ENCODE measurements at regions not wholly inside any gene's neighbourhood (a gene's known extent, or its start where the extent isn't known, plus 50 kb on each side); places are given as distances from the start of the nearest gene placed in this dataset.
"Not testable (repeated sequence)": the region's sequence is repeated elsewhere in the genome, so short reads cannot be mapped to it uniquely, and the experiment has no call there.

DNA sequence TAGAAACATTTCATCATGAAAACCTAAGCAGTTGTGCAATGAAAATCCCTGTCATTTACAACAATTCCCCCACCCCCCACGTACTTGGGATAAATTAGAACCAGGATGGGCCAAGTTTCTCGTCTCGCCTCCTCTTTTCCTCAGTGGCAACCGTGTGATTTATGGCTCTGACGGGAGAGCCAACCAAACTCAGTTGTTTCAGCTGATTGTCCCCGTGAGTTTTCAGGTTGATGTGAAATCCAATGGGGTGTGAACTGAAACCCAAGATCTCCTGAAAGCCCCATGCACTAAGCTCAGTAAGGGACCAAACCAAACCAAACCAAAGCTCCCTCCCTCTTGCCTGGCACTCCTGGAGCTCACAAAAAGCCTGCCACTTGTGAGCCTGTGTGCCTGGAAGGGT lies 138.7 kb upstream of the SLC24A2 start:
- intact Hi-C loops (cut with DNase I), result loop anchor here (10.0 kb wide), 1 partner anchor 1187 kb away; no protein-coding TSS in a partner anchor
- no peak for DNase-seq (ENCODE audit: low spot score)

DNA sequence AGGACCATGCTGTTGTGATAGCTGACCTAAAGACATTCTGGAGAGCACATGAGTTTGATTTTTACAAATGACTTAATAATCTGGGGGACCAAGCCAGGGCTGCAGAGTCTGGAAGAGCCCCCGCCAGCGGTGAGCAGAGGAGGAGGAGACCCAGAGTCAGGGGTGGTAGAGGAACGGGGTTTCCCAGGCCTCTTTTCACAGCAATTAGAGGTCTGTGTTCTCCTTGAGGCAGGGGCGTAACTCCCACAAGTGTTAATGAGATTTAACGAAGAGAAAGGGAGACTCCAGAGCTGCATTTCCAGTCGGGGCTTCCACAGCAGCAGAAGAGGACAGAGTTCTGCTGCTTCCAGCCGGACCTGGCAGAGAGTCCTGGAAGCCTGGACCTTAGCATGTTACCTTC lies 137.9 kb upstream of the SLC24A2 start:
- intact Hi-C loops (cut with DNase I), result loop anchor here (10.0 kb wide), 1 partner anchor 1188 kb away; no protein-coding TSS in a partner anchor
- DNase-seq (ENCODE audit: low spot score), result no peak

DNA sequence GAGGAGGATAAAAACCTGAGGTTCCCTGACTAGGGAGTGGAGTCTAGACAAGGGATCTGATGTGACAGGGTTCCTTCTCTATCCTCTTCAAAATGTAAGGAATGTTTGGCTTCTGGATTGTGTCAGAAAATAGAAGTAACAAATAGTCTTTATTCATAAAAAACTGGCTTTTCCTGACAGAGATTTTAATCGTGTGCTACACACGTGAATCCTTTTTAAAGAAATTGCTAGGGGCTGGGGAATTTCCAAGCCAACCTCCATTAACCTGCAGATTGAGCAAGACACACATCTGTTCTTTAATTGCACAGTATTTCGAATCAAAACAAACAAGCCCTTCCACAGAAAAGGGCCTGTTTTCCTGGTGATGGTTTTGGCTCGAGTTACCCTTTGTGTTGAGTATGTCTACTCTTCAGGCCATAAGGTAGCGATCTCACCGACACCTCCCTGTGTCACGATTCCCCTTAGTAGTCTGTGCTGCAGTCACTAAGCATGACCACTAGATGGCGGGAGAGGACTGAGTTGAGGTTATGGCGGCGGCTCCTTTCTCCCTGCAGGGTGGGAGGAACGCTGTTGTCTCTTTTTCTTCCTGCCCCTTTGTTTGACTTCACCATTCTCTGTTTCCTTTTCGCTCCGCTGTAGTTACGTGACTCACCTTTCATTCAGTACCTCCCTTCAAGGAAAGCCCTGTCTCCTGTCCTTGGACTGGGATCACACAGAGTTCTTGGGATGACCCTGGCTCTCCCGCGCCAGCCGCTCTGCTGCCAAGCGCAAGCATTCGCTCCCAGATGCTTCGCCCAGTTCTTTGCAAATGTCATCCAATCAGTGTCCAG lies 137.1 kb upstream of the SLC24A2 start:
- intact Hi-C loops (cut with DNase I), result loop anchor here (10.0 kb wide), 1 partner anchor 1189 kb away; no protein-coding TSS in a partner anchor
- no peak for DNase-seq (ENCODE audit: low spot score)

GRCh38 chr9:19924080-19924479 lies 135.2 kb upstream of the SLC24A2 start:
- intact Hi-C loops (cut with DNase I), result loop anchor here (10.0 kb wide), 1 partner anchor 1191 kb away; no protein-coding TSS in a partner anchor
- DNase-seq (ENCODE audit: low spot score), result no peak

GRCh38 chr9:19922476-19923118 lies 133.8 kb upstream of the SLC24A2 start:
- intact Hi-C loops (cut with DNase I), result loop anchor here (10.0 kb wide), 1 partner anchor 1192 kb away; no protein-coding TSS in a partner anchor
- DNase-seq (ENCODE audit: low spot score), result no peak

DNA sequence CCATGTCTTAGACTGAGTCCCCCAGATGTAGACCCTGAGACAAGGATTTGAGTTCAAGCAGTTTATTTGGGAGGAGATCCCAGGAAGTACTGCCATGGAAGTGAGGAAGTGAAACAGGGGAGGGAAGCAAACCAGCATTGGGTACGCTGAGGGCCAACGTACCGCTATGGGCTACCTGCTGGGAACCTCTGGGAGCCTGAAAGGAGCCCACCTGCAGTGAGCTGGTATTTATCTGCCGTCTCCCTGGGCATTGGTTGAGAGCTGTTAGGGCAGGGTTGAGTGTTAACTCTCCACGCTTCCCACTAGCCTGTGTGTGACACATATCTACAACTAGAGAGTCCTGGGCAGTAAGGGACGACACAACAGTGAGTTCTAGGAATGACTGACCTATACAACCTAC lies 131.6 kb upstream of the SLC24A2 start:
- intact Hi-C loops (cut with DNase I), result loop anchor here (10.0 kb wide), 1 partner anchor 1194 kb away; no protein-coding TSS in a partner anchor
- no peak for DNase-seq (ENCODE audit: low spot score)

- no peak for DNase-seq (ENCODE audit: low spot score)
- intact Hi-C loops (cut with DNase I), result no loop called here
These were observed 129.8 kb upstream of the SLC24A2 start for GRCh38 chr9:19918630-19919029.

DNA sequence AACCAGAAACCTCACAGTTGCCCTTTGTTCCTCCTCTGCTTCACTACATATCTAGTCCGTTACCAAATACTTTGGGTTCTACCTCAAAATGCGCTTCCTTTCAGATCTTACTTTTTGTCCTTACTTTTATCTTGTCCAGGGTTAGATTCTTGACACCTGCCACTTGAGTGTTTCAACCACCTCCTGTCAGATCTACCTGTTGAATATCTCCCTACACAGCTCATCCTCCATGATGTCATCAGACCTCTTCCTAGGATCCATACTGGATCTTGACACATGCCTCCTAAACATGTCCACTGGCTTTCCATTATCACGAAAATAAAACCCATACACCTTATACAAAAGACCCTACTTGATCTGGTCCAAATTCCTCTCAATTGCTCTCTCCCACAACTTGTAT lies 125.2 kb upstream of the SLC24A2 start:
- no peak for DNase-seq (ENCODE audit: low spot score)
- intact Hi-C loops (cut with DNase I), result no loop called here

- intact Hi-C loops (cut with DNase I), result no loop called here
- no peak for DNase-seq (ENCODE audit: low spot score)
These were observed 124.3 kb upstream of the SLC24A2 start for GRCh38 chr9:19913151-19913550.

- intact Hi-C loops (cut with DNase I), result no loop called here
- DNase-seq (ENCODE audit: low spot score), result no peak
These were observed 114.2 kb upstream of the SLC24A2 start for GRCh38 chr9:19903076-19903475.

DNA sequence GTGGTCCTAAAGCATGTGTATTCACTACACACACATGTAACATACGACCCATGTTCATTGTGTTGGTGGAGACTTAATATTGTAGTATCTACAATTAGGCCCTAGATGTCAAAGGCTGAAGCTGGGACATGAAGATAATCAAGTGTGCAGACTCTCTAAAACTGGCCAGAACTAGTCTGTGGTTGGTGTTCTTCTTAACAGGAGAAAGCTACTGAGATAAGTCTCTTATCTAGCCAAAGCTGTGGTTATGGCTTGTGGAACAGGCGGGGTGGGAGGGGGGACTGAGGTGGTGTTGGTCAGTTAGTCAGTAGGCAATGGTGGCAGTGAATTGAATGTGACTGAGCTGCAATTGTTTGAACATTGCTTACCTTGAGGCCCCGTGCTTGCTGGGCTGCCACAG lies 112.7 kb upstream of the SLC24A2 start:
- no peak for DNase-seq (ENCODE audit: low spot score)
- intact Hi-C loops (cut with DNase I), result no loop called here

- DNase-seq (ENCODE audit: low spot score), result no peak
- intact Hi-C loops (cut with DNase I), result no loop called here
These were observed 107.3 kb upstream of the SLC24A2 start for GRCh38 chr9:19896161-19896560.

DNA sequence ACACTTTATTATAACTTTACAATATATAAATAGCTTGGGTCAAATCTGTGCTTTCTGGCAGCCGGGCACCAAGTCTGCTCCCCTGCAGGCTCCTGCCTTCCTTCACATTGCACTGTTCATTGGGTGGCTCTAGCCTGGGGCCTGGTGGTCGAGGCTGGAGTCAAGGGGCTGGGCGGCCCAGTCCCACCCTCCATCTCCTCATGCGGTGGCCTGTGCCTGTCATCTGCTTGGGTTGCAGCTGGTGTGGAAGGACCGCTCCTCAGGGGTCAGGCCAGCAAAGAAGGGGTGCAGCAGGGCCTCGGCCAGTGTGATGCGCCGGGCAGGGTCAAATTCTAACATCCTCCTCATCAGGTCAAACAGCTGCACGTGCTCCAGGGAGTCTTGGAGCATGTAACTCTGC lies 106.7 kb upstream of the SLC24A2 start:
- DNase-seq (ENCODE audit: low spot score), result peak; percentile 65
- intact Hi-C loops (cut with DNase I), result not testable (repeated sequence)

GRCh38 chr9:19895006-19895405 lies 106.2 kb upstream of the SLC24A2 start:
- intact Hi-C loops (cut with DNase I), result no loop called here
- no peak for DNase-seq (ENCODE audit: low spot score)

GRCh38 chr9:19885608-19886007 lies 96.8 kb upstream of the SLC24A2 start:
- no peak for DNase-seq (ENCODE audit: low spot score)
- intact Hi-C loops (cut with DNase I), result no loop called here

DNA sequence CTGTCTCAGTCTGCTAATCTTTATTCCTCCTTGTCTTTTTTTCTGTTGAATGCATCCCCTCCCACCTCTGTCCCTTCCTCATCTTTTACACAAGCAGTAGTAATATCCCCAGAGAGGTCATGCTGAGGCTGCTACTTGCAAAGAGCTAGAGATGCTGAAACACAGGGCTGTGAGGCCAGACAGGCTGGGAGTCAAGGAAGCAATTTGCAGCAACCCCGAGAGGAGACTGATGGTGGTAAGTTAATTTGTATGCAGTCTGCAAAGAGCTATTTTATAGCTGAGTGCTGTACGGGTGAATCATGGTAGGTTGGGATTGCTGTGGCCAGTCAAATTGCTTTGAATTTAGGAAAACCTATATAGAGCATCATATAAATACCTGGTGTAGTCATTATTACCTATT lies 90.2 kb upstream of the SLC24A2 start:
- DNase-seq (ENCODE audit: low spot score), result no peak
- intact Hi-C loops (cut with DNase I), result no loop called here

DNA sequence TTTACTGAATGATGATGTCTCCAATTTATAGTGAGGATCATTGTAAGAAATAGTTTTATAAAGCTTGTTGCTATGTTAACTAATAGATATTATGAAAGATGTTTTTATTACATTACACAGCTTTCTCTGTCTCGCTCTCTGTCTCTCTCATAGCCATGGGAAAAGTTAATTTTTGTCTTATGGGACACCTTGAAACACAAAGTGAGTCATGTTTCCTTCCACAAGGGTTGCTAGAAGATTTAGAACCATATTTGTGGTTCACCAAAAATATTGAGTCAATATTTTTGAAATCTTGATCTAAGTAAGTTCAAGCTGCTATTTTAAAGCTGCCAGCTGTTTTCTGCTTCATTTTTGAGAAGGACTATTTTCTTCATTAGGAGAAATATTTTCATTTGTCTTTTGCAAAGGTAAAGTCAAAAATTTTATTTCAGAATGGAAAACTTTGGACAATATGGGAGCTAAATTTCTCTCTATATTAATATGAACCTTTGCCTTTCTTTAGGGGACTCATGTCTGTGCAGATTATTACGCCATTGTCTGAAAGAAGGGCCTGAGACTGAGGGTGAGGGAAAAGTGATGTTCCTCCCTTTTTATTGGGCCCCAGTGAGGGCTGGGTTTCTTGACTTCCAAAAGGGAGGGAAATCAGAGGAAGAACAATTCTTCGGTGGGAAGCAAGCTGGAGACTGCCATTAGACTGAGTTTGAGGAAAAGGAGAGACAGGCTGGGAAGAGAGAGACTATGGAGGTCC lies 87.9 kb upstream of the SLC24A2 start:
- DNase-seq (ENCODE audit: low spot score), result no peak
- intact Hi-C loops (cut with DNase I), result no loop called here

DNA sequence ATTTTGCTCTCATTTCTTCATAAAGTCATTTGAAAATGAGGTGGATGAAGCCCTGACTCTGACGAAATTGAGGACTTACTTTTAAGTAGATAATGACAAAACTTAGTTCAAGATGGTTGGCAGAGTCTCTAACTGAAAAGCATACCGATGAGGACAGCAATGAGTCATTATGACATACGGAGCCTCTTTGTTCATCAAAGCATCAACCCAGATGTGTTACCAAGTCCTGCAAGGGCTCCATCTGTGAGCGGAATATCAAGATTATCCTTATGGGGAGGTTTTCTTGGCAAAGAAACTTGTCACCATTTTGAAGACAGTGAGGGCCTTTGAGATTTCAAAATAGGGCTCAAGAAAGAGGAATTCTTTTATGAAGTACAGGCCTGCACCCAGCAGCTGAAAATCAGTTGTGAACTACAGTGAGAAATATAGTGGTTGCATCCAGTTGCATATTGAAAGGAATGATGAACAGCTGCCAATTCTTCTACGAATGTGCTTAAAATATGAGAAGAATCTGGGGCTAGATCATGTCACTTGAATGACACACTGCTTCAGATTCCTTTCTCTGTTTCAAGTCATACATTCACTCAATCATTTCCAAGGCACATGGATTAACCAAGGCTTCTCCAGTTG lies 86.6 kb upstream of the SLC24A2 start:
- intact Hi-C loops (cut with DNase I), result no loop called here
- no peak for DNase-seq (ENCODE audit: low spot score)

DNA sequence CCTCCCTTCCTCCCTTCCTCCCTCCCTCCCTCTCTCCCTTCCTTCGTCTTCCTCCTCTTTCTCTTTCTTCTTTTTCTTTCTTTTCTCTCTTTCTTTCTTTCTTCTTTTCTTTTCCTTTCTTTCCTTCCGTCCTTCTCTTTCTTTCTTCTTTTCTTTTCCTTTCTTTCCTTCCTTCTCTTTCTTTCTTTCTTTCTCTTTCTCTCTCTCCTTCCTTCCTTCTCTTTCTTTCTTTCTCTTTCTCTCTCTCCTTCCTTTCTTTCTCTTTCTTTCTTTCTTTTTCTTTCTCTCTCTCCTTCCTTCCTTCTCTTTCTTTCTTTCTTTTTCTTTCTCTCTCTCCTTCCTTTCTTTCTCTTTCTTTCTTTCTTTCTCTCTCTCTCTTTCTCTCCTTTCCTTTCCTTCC lies 84.4 kb upstream of the SLC24A2 start:
- intact Hi-C loops (cut with DNase I); DNase-seq (ENCODE audit: low spot score): not testable (repeated sequence)

DNA sequence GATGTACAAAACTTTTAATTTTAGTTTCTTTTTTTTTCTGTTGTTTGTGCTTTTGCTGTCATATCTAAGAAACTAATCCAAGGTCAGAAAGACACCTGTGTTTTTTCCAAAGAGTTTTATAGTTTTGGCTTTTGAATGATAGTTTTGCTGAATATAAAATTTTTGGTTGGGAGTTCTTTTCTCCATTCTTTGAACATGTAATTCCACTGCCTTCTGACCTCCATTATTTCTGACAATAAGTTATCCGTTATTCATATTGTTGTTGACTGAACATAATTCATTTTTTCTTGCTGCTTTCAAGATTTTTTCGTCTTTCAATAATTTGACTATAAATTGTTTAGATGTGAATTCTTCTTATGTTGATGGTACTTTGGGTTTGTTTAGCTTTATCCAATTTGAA lies 82.2 kb upstream of the SLC24A2 start:
- DNase-seq (ENCODE audit: low spot score), result no peak
- intact Hi-C loops (cut with DNase I), result no loop called here

Measured in posterior vena cava (tissue), 2 donors.